ENCODE measurements at regions not wholly inside any gene's neighbourhood (a gene's known extent, or its start where the extent isn't known, plus 50 kb on each side); places are given as distances from the start of the nearest gene placed in this dataset.

DNA sequence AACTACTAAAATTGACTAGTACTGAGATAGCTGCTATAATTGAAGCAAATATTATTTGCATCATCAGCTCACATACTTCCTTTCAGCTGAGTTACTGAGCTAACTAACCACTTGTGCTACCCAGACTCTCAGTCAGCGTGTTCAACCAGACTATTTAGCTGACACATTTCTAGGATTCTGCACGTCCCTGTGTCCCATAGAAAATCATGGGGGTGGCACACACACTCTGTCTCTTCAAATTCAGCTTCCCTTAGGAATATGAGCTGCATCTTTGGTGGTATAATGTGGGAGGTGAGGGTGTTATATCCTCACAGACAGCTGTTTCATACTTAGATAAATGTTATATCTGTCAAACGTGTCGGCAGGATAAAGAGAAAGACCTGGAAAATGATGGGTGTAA, 424.0 kb downstream of the CDH2 start:
- no peak for TF ChIP-seq CEBPB (IDR thresholded peaks at IDR 0.05; ENCODE audit: low read depth, low read length)
- TF ChIP-seq POLR2A (IDR thresholded peaks at IDR 0.05; ENCODE audit: low read depth, low read length) = no peak
- TF ChIP-seq, protein P1, sequence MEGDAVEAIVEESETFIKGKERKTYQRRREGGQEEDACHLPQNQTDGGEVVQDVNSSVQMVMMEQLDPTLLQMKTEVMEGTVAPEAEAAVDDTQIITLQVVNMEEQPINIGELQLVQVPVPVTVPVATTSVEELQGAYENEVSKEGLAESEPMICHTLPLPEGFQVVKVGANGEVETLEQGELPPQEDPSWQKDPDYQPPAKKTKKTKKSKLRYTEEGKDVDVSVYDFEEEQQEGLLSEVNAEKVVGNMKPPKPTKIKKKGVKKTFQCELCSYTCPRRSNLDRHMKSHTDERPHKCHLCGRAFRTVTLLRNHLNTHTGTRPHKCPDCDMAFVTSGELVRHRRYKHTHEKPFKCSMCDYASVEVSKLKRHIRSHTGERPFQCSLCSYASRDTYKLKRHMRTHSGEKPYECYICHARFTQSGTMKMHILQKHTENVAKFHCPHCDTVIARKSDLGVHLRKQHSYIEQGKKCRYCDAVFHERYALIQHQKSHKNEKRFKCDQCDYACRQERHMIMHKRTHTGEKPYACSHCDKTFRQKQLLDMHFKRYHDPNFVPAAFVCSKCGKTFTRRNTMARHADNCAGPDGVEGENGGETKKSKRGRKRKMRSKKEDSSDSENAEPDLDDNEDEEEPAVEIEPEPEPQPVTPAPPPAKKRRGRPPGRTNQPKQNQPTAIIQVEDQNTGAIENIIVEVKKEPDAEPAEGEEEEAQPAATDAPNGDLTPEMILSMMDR (conservative IDR thresholded peaks at IDR 0.05; ENCODE audit: low read depth, low read length) = no peak
- TF ChIP-seq, protein P2, sequence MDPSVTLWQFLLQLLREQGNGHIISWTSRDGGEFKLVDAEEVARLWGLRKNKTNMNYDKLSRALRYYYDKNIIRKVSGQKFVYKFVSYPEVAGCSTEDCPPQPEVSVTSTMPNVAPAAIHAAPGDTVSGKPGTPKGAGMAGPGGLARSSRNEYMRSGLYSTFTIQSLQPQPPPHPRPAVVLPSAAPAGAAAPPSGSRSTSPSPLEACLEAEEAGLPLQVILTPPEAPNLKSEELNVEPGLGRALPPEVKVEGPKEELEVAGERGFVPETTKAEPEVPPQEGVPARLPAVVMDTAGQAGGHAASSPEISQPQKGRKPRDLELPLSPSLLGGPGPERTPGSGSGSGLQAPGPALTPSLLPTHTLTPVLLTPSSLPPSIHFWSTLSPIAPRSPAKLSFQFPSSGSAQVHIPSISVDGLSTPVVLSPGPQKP (IDR thresholded peaks at IDR 0.05; ENCODE audit: borderline replicate concordance, low read depth, low read length) = no peak
- TF ChIP-seq BHLHE40 (IDR thresholded peaks at IDR 0.05; ENCODE audit: low read depth, low read length) = no peak
- no peak for TF ChIP-seq RAD21 (IDR thresholded peaks at IDR 0.05; ENCODE audit: low read length)
- TF ChIP-seq, protein P3, sequence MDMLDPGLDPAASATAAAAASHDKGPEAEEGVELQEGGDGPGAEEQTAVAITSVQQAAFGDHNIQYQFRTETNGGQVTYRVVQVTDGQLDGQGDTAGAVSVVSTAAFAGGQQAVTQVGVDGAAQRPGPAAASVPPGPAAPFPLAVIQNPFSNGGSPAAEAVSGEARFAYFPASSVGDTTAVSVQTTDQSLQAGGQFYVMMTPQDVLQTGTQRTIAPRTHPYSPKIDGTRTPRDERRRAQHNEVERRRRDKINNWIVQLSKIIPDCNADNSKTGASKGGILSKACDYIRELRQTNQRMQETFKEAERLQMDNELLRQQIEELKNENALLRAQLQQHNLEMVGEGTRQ (IDR thresholded peaks at IDR 0.05; ENCODE audit: low read depth, low read length) = no peak
- no peak for TF ChIP-seq NFE2L2 (IDR thresholded peaks at IDR 0.05; ENCODE audit: low read depth, low read length)
- TF ChIP-seq FOS (IDR thresholded peaks at IDR 0.05; ENCODE audit: low read depth, low read length) = no peak
- no peak for TF ChIP-seq MAZ (IDR thresholded peaks at IDR 0.05; ENCODE audit: borderline replicate concordance, low read depth, low read length)
- TF ChIP-seq MXI1 (IDR thresholded peaks at IDR 0.05; ENCODE audit: borderline replicate concordance, low read depth, low read length) = no peak
- no peak for TF ChIP-seq RFX5 (IDR thresholded peaks at IDR 0.05; ENCODE audit: low read depth, low read length)
- no peak for TF ChIP-seq SMC3 (IDR thresholded peaks at IDR 0.05; ENCODE audit: low read depth, low read length)
- no peak for TF ChIP-seq CHD1 (IDR thresholded peaks at IDR 0.05; ENCODE audit: low read depth, low read length)
